HG02870 (cell line): ENCODE measurements at regions not wholly inside any gene's neighbourhood (a gene's known extent, or its start where the extent isn't known, plus 50 kb on each side); places are given as distances from the start of the nearest gene placed in this dataset.

Experiments used
- ATAC-seq: cut with Tn5 transposase; IDR thresholded peaks from one replicate; pipeline ENCODE4 v1.9.1; 2021; ENCODE audit warnings: mild to moderate bottlenecking, moderate library complexity; ENCODE audit not compliant: unreplicated experiment

DNA sequence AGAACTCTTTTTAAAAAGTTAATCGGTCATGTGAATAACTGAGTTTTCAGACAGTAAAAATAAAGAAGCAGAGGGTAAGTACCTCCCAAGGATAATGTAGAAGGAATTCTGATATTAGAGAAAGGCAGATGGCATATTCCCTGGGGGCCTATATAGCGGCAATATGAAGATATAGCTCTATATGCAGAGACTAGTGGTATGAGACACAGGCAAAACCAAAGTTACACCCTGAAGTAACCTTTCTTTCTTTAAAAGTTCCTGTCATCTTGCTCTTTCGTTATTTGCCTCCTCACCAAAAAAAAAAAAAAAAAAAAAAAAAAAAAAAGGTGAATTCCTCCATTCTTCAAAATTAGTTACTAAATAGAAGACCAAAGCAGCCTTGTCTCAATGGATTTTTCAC lies 76.2 kb upstream of the ARHGAP32 start:
- no peak for ATAC-seq

GRCh38 chr11:129267716-129268115 lies 75.6 kb upstream of the ARHGAP32 start:
- no peak for ATAC-seq

GRCh38 chr11:129266536-129266935 lies 74.4 kb upstream of the ARHGAP32 start:
- no peak for ATAC-seq

DNA sequence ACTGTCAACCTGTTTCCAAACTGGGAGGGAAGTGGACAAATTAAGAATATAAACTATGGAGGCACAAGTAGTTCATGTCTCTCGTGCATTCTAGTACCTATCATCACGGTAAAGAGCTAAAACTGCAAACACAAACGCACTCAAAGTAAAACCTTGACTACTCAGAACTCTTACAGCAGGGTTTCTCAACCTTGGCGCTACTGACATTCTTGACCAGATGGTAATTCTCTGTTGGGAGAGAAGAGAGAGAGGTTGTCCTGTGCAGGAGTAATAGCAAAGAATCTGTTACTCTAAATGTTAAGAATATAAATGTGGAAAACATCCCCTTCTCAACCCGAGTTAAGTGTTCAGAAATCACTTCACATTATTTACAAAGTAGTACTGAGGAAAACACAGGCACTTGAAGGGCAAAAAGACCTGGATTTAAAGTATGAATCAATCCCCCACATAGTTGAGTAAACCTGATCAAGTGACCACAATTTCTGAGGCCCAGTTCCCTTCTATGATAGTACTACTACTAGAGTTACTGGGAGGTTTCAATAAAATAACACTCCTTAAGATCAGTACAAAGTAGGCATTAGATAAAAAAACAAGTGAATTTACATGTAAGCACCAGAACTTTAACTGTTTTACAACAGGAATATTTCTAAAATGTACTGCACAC lies 73.1 kb upstream of the ARHGAP32 start:
- no peak for ATAC-seq

DNA sequence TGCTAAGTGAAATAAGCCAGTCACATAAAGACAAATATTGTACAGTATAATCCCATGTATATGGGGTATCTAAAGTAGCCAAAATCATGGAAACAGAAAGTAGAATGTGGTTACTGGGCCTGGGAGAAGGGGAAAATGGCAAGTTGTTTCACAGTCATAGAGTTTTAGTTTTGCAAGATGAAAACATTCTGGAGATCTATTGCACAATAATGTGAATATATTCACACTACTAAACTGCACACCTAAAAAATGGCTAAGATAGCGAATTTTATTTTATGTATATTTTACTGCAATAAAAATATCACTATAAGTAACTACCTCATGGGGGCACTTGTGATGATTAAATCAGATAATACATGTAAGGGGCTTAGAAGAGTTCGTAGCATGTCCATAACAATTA lies 72.0 kb upstream of the ARHGAP32 start:
- ATAC-seq, result no peak

DNA sequence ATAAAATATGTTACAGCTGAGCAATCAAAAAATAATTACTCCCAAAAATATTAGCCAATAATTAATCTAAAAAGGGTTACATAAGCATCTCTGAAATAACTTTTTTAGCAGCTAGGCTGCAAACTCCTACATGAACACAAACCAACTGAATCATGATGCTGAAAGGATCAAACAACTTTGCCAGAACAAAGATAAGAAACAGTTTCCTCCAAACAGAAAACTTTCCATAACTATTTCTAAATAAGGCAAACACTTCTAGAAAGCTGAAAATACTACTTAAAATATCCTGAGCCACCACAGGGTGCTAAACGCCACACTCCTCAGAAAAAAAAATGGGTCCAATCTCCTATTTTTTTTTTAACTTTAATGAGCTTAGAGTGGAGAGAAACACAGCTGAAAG lies 68.6 kb upstream of the ARHGAP32 start:
- no peak for ATAC-seq

GRCh38 chr11:129259931-129260348 lies 67.8 kb upstream of the ARHGAP32 start:
- ATAC-seq, result no peak

DNA sequence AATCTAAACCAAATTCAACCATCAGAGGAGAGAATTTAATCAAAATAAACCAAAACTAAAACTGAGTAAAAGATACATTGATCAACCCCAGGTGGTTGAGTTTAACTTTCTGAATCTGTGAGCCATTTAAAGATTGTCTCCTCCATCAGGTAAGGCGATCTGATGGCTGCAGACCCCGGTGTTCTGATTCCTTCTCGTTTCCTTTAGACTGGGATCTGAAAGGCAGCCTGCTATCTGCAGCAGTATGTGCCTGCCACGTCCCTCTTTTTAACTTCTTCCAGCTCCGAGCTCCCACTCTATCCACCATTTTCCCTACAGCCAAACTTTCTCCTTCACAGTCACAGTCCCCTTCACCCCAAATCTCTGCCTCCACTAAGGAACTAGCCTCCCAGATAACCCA lies 66.1 kb upstream of the ARHGAP32 start:
- no peak for ATAC-seq

- no peak for ATAC-seq
Observed at GRCh38 chr11:129257512-129257911, 65.4 kb upstream of the ARHGAP32 start.

- no peak for ATAC-seq
Observed at GRCh38 chr11:129252621-129253020, 60.5 kb upstream of the ARHGAP32 start.

GRCh38 chr11:129251067-129251466 lies 58.9 kb upstream of the ARHGAP32 start:
- ATAC-seq, result no peak

DNA sequence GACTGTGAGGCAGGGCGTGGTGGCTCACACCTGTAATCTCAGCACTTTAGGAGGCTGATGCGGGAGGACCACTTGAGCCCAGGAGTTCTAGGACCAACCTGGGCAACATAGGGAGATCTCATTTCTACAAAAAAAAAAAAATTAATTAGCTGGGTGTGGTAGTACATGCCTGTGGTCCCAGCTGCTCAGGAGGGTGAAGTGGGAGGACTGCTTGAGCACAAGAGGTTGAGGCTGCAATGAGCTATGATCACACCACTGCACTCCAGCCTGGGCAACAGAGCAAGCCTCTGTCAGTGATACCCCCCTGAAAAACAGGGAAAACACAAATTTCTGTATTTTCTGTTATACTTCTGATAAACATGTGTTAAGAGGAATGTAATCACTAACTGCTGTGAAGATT lies 57.8 kb upstream of the ARHGAP32 start:
- ATAC-seq, result no peak

DNA sequence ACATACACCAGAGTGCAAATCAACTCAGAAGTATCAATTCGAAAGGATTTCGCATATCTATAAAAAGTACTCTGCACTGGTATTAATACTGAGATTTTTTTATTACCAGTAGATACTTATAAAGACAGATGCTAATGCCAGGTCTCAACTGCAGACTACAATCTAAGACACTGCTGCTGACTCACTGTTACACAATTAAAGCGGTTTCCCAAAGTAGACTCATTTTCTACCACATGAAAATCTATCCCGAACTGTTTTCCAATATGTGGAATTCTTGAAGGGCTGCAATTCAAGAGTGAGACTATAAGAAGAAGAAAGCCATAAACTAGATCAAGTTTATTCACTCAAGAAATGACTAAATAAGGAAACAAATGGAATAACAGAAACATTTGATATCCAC lies 57.2 kb upstream of the ARHGAP32 start:
- no peak for ATAC-seq

GRCh38 chr11:129248618-129249017 lies 56.5 kb upstream of the ARHGAP32 start:
- no peak for ATAC-seq

GRCh38 chr11:129247135-129247534 lies 55.0 kb upstream of the ARHGAP32 start:
- no peak for ATAC-seq

DNA sequence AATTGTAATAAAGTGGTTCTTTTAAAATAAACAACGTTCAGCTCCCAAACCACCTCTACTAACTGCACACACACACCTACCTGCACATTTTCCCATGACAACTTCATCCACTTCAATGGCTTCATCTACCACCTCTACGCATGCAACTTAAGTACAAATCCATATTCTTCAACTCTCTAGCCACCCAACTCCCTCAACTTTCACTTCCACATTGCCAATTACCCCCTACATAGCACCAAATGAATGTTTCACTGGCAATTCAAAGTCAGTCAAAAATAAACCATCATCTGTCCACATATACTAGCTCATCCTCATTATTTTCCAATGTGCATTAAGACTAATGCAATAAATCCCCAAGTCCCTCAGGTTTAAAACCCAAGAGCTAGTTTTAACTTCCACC lies 50.7 kb upstream of the ARHGAP32 start:
- no peak for ATAC-seq
